Stimulated activated CD4-positive, alpha-beta T cell treated with anti-CD3 and anti-CD28 coated beads, Interleukin-1b, Interleukin-23, amount 100 ng/mL, for 48 hours (primary cell): ENCODE measurements at regions not wholly inside any gene's neighbourhood (a gene's known extent, or its start where the extent isn't known, plus 50 kb on each side); places are given as distances from the start of the nearest gene placed in this dataset.

Experiments
- DNase-seq: peaks from one replicate; pipeline ENCODE4 v3.0.0-alpha.2; 2020

DNA sequence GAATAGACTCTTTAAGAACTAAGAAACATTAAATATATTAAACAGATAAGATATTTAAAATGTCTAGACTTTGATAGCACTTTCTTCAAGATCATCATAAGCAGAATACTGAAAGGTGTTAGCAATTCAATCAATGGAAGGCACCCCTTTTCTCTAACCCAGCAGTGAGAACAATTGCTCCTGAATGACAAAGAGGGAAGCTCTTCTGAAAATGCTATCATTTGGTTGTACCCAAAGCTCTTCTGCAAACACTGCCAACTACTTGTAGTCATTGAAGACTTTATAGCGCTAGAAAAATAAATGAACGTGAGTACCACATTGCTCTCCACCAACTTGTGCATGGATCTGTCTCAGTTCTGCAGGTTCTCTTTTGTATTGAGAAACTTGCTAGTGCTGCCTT lies 62.2 kb upstream of the LMO3 start:
- no peak for DNase-seq

DNA sequence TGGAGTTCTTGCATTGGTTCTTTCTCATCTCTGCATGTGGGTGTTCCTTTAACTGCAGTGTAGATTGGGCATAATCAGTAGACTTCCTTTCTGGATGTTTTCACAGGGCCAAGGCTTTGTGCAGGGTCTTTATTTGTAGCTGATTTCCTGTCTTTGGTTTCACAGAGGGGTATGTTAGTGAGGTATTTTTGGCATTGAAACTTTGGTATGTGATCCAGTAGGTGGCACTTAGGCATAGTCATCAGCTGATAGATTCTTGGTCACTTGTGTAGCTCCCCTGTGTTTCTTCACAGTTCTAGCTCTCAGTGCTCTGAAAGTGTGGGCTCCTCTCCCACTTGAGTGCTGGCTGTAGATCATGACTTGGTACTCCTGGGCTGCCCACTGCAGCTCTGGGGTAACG lies 52.7 kb upstream of the LMO3 start:
- no peak for DNase-seq
